IPS-18c (cell line): ENCODE measurements at regions not wholly inside any gene's neighbourhood (a gene's known extent, or its start where the extent isn't known, plus 50 kb on each side); places are given as distances from the start of the nearest gene placed in this dataset.
"Not testable (repeated sequence)": the region's sequence is repeated elsewhere in the genome, so short reads cannot be mapped to it uniquely, and the experiment has no call there.

Experiments used
- H3K4me3 ChIP-seq: 2 replicates; pipeline ENCODE4 v1.7.0; 2013; ENCODE audit warnings: low read depth, mild to moderate bottlenecking, low read length, moderate library complexity; ENCODE audit not compliant: insufficient read depth
- H3K9me3 ChIP-seq: one replicate; pipeline ENCODE4 v1.6.1; 2013; ENCODE audit warnings: mild to moderate bottlenecking, low read length, moderate library complexity; ENCODE audit not compliant: control insufficient read depth, insufficient read depth

- not testable (repeated sequence) for H3K4me3 ChIP-seq, H3K9me3 ChIP-seq
Measured at GRCh38 chr1:80288750-80289149, 1282.2 kb upstream of the ADGRL4 start.

- no peak overlapping the region for H3K4me3 ChIP-seq
- no peaks in the 10 kb centered on the region for H3K9me3 ChIP-seq
Measured at GRCh38 chr1:80282536-80282935, 1276.0 kb upstream of the ADGRL4 start.

DNA sequence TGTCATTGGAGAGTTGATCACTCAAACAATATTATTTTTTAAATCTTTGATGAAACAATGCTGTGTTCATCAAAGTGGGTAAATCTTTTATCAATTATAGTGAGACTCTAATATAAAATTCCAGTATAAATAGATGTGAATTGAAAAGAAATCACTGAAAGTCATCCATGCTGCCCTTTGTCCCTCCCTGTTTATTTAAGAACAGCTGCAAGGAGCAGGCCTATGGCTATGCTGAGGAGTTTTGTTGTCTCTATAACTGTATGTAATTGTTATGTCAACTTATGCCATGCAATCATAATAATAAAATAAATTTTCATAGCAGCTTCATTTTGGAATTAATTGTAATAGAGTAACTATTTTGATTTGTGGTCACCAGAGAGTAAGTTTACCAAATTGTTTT is 1272.4 kb upstream of the ADGRL4 start:
- Histone ChIP-seq H3K4me3 (no peak overlapping the region), H3K9me3 (no peaks in the 10 kb centered on the region)

- Histone ChIP-seq H3K4me3 (no peak overlapping the region), H3K9me3 (no peaks in the 10 kb centered on the region)
Measured at GRCh38 chr1:80274256-80274655, 1267.7 kb upstream of the ADGRL4 start.

- no peak overlapping the region for H3K4me3 ChIP-seq
Measured at GRCh38 chr1:80272495-80272894, 1266.0 kb upstream of the ADGRL4 start.

DNA sequence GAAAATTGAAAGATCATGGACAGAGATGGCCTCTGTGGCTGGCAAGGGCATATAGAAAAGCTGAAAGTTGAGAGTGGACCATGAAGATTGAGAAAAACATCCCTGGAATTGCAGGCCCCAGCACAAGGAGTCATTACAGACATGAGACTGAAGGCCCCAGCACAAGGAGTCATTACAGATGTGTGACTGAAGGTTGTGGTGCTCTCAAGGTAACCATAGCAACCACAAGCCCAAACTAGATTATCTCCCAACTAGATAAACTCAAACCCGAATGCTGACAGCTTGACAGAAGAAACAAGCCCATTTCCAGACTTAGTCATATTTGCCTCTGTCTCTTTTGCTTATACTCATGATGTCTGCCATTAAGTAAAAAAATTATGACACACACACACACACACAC is 1252.1 kb upstream of the ADGRL4 start:
- Histone ChIP-seq H3K9me3 (no peaks in the 10 kb centered on the region), H3K4me3 (no peak overlapping the region)

More at GRCh38 chr1:80272495-80272894, 1266.0 kb upstream of the ADGRL4 start:
- H3K9me3 ChIP-seq: no peaks in the 10 kb centered on the region

- Histone ChIP-seq H3K9me3 (no peaks in the 10 kb centered on the region), H3K4me3 (no peak overlapping the region)
Measured at GRCh38 chr1:80251591-80251990, 1245.1 kb upstream of the ADGRL4 start.

DNA sequence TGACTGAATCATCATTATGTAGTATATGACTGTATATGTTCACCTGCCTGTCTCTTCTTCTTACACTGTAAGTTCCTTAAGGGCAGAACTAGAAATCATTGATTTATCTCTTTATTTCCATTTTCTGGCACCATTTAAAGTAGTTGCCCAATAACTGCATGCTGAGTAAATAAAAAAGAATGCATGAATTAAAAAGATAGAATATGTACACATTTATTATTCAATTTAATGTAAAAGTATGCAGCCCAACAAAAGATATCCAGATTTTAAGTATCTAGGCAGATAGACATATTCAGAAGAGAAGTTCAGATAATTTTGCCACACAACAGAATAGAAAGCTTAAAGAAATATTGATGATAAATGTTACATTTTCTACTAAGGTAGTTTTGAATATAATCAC is 1244.6 kb upstream of the ADGRL4 start:
- Histone ChIP-seq H3K4me3 (no peak overlapping the region), H3K9me3 (no peaks in the 10 kb centered on the region)

- Histone ChIP-seq H3K4me3 (no peak overlapping the region), H3K9me3 (no peaks in the 10 kb centered on the region)
Measured at GRCh38 chr1:80250573-80251168, 1244.1 kb upstream of the ADGRL4 start.

DNA sequence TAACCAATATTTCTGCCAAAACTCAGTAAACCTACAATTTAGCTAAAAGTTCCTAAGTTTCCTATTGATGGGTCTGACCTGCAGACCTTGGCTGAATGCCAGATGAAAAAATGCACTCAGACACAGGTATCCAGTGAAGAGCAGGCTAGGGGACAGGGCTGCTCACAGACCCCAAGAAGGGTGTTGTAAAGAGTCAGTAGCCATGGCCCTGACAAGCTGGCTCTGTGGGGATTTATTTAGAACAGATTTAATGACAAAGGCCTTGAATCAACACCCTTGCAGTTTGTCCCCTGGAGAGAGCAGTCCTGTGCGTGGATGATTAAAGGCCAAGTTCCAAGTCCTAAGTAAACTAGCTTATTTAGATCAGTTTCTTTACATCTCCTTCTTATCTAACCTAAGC is 1243.2 kb upstream of the ADGRL4 start:
- H3K4me3 ChIP-seq: no peak overlapping the region
- H3K9me3 ChIP-seq: no peaks in the 10 kb centered on the region

- Histone ChIP-seq H3K9me3 (no peaks in the 10 kb centered on the region), H3K4me3 (no peak overlapping the region)
Measured at GRCh38 chr1:80248886-80249285, 1242.4 kb upstream of the ADGRL4 start.

DNA sequence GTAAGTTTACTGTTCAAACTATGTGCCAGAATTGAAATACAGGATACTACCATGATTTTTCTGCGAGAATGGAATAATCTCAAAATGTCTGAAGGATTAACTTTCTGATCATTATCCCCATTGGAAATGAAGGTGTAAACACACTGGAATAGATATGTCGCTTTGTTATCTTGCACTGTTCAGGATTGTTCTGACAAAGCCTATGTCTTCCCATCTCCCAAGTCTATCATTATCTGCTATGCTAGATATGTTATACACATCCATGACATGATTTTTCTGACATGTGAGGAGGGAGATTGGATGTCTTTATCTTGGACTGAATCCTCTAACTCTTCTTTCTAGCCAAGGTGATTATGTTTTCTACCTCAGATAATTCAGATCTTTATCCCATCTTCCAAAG is 1239.3 kb upstream of the ADGRL4 start:
- Histone ChIP-seq H3K4me3 (no peak overlapping the region), H3K9me3 (no peaks in the 10 kb centered on the region)

DNA sequence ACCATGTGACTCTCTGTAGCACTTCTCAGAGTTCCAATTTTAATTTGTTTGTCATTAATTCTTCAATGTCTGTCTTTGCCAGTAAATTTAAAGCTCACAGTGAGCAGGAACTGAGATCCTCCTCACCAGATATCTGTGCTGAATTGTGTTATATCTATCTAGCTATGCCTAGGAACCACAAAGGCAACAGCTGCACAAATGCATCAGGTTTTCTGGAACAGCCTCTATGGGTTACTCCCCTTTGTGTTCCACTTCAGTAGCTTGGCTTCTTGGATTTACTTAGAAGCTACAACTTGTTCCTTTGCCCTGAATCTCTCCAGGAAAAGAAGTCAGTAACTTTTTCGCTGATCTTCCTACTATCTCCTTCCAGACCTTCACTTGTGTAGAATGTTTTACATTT is 1237.8 kb upstream of the ADGRL4 start:
- H3K4me3 ChIP-seq: no peak overlapping the region
- H3K9me3 ChIP-seq: no peaks in the 10 kb centered on the region

DNA sequence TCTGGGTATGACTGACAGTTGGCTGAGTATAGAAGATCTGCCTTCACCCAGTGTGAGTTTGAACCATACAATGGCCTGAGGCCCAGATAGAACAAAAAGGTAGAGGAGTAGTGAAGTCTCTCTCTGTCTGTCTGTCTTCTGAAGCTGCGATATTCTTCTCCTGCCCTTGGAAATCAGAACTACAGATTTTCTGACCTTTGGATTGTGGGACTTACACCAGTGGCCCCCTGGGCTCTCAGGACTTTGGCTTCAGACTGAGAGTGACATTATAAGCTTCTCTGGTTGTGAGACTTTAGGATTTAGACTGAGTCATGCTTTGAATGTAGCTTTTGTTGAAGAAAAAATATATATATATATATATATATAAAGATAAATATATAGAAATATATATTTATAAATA is 1235.0 kb upstream of the ADGRL4 start:
- no peak overlapping the region for H3K4me3 ChIP-seq
- no peaks in the 10 kb centered on the region for H3K9me3 ChIP-seq

DNA sequence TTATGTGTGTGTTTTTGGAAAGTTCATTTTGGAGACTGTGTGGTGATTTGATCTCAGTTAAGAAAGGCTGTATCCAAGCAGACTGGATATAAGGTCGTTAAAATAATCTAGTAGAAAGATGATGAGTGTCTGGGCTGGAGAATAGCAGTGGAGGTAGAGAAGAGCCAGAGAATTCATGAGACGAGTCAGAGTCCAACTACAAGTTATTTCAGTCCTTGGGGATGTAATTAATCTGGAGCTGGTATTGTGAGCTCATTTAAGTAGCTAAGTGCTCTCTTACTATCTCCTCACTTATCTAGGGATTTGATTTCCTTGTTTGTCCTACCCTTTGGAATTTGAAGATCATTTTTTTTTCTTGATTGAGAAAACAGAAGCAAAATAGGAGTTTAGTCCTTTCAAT is 1219.0 kb upstream of the ADGRL4 start:
- Histone ChIP-seq H3K9me3 (no peaks in the 10 kb centered on the region), H3K4me3 (no peak overlapping the region)

DNA sequence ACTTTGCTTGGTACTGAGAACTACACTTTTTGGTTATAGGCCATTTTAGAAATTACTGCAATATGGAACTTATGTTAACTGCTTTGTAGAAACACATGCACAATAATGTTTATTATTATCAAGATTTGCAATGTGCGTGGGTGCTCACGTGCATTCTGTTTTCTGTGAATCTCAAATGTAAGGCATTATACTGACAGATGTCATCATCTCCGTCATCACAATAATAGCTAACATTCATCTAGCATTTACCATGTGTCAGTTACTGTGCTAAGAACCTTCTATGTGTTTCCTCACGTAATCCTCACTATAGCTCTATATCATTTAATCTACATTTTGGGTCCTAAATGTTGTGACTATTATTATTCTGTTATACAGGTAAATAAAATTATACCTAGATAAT is 1214.8 kb upstream of the ADGRL4 start:
- H3K4me3 ChIP-seq: no peak overlapping the region

DNA sequence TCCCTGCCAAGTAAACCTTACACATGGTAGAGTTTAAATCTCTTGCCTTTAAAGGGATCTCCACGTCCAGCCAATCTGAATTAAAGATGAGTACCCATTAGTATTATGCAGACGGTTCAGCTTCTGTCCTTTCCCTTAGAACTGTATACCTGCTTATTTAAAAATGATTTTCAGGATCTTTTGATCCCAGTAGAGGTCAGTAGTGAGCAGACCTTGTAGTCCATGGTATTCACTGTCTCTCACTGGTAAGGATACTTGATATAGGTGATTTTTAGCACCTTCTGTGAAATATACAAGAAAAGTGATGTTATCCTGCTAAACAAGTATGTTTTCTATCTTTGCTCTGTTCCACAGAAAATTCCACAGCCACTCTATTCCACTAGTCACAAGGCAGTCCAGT is 1211.6 kb upstream of the ADGRL4 start:
- Histone ChIP-seq H3K4me3 (no peak overlapping the region), H3K9me3 (no peaks in the 10 kb centered on the region)

More for the DNA sequence above, 1214.8 kb upstream of the ADGRL4 start:
- no peaks in the 10 kb centered on the region for H3K9me3 ChIP-seq

- no peaks in the 10 kb centered on the region for H3K9me3 ChIP-seq
- H3K4me3 ChIP-seq: no peak overlapping the region
Measured at GRCh38 chr1:80217377-80217986, 1211.0 kb upstream of the ADGRL4 start.
